ENCODE measurements at regions not wholly inside any gene's neighbourhood (a gene's known extent, or its start where the extent isn't known, plus 50 kb on each side); places are given as distances from the start of the nearest gene placed in this dataset.
"Not testable (repeated sequence)": the region's sequence is repeated elsewhere in the genome, so short reads cannot be mapped to it uniquely, and the experiment has no call there.

- TF ChIP-seq CTCF (IDR thresholded peaks at IDR 0.05); ZFX (IDR thresholded peaks at IDR 0.05; ENCODE audit: borderline replicate concordance): not testable (repeated sequence)
Observed at GRCh38 chr4:150016621-150017020, 61.6 kb upstream of the DCLK2 start.

All from 22Rv1 (cell line).